BJ (cell line): ENCODE measurements at regions not wholly inside any gene's neighbourhood (a gene's known extent, or its start where the extent isn't known, plus 50 kb on each side); places are given as distances from the start of the nearest gene placed in this dataset.

Source experiments
- CTCF ChIA-PET: fragments of 350-600 bp; formaldehyde crosslinking; extraction: SDS; loops from one replicate; lab custom pipeline; 2021; ENCODE audit warnings: antibody characterized with exemption, inconsistent platforms; lab: Yijun Ruan, JAX
- POLR2A ChIA-PET: fragments of 300-600 bp; sonication (Branson Sonifier 250); formaldehyde crosslinking; extraction: SDS; loops from one replicate; lab custom pipeline; 2021; ENCODE audit warnings: antibody characterized with exemption; lab: Charles Lee
- DNase-seq: peaks from one replicate; pipeline ENCODE4 v3.0.0-alpha.2; 2011; ENCODE audit warnings: low read depth
- H3K27me3 ChIP-seq: 2 replicates; pipeline ENCODE4 v1.6.0; 2011; ENCODE audit warnings: low read length; ENCODE audit not compliant: control insufficient read depth, insufficient read depth
- H3K36me3 ChIP-seq: 2 replicates; pipeline ENCODE4 v1.5.1; 2011; ENCODE audit warnings: low read length; ENCODE audit not compliant: control insufficient read depth, insufficient read depth
- H3K4me3 ChIP-seq: 2 replicates; pipeline ENCODE4 v1.5.1; 2011; ENCODE audit warnings: low read depth, mild to moderate bottlenecking, control low read depth, low read length
- TF ChIP-seq, protein P1 (sequence below): IDR thresholded peaks from 2 replicates; pipeline ENCODE4 v1.5.1; 2011; ENCODE audit warnings: low read depth, mild to moderate bottlenecking, control low read depth, inconsistent platforms, low read length, moderate library complexity; ENCODE audit not compliant: insufficient read depth

DNA sequence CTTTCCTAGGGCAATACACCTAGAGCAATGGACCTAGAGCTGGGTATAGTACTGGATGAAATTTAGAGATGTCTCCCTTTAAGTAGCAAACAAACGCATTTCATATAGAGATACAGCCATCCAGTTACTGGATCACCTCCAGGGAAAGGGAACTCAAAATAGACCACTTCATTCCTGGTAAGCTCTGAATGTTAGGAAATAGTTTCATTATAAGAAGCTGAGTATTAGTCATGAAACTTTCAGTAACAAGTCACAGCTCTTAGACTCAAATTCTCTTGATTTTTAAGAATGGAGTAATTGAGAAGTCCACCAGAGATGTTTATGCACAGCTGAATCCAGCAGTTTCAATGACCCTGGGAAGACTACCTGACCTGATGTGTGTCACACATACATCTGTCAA is 221.9 kb downstream of the FAM76B start:
- ChIA-PET CTCF (interaction anchor here (0.7 to 0.9 kb wide), 2 partner anchors 11 to 139 kb away, joined by 3 to 5 read pairs; no protein-coding TSS in a partner anchor), POLR2A (interaction anchor here (0.6 to 1.4 kb wide), 3 partner anchors 11 to 812 kb away, joined by 3 to 5 read pairs (median 3); no protein-coding TSS in a partner anchor)
- TF ChIP-seq, protein P1, sequence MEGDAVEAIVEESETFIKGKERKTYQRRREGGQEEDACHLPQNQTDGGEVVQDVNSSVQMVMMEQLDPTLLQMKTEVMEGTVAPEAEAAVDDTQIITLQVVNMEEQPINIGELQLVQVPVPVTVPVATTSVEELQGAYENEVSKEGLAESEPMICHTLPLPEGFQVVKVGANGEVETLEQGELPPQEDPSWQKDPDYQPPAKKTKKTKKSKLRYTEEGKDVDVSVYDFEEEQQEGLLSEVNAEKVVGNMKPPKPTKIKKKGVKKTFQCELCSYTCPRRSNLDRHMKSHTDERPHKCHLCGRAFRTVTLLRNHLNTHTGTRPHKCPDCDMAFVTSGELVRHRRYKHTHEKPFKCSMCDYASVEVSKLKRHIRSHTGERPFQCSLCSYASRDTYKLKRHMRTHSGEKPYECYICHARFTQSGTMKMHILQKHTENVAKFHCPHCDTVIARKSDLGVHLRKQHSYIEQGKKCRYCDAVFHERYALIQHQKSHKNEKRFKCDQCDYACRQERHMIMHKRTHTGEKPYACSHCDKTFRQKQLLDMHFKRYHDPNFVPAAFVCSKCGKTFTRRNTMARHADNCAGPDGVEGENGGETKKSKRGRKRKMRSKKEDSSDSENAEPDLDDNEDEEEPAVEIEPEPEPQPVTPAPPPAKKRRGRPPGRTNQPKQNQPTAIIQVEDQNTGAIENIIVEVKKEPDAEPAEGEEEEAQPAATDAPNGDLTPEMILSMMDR = no peak
- H3K4me3 ChIP-seq = no peak overlapping the region
- no peaks in the 10 kb centered on the region for H3K27me3 ChIP-seq
- peak; percentile 31 for DNase-seq
- H3K36me3 ChIP-seq = no peaks in the 10 kb centered on the region

DNA sequence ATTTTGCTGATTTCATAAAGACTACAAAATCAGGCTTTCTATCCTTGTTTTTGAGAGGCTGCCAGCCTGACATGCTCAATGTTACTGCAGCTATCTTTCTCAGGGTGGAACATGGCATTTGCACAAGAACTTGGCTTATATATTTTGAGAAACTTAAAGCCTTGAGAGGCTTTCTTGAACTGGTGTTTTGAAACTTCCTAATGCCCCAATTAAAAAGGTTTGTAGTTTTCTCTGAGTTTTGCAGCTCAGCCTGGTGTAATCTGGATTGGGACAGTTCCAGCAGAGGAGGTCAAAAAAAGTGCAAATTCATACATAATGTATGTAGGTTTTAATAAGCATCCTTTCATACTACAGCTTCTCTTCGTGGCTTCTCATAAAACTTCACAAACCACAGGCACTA is 223.4 kb downstream of the FAM76B start:
- H3K27me3 ChIP-seq = no peaks in the 10 kb centered on the region
- DNase-seq = no peak
- POLR2A ChIA-PET = no interaction called here
- H3K4me3 ChIP-seq = no peak overlapping the region
- CTCF ChIA-PET = interaction anchor here (0.8 to 1.5 kb wide), 4 partner anchors 9 to 139 kb away, joined by 3 to 4 read pairs (median 3); no protein-coding TSS in a partner anchor
- TF ChIP-seq, protein P1 = no peak
- H3K36me3 ChIP-seq = no peaks in the 10 kb centered on the region

DNA sequence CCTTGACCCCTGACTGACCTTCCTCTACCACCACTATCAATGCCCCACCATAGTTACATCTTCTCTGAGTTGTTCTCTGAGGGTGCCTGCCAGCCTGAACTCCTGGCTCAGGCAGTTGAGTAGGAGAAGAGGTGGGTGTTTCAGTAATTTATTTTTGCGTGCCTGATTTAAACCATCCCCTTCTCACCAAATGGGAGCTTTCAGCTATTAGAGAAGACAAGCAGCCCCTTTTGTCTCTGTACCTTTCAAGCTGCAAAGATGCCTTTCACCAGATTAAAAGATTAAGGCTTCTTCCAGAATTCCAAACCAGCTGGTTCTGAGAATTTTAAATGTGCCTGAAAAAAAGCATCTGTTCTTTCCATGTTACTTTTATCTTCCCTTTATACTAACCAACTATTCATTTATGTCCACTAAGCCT is 223.8 kb downstream of the FAM76B start:
- Histone ChIP-seq H3K36me3 (no peaks in the 10 kb centered on the region), H3K27me3 (no peaks in the 10 kb centered on the region), H3K4me3 (no peak overlapping the region)
- ChIA-PET CTCF (interaction anchor here (0.8 to 1.5 kb wide), 3 partner anchors 9 to 140 kb away, joined by 3 to 4 read pairs (median 3); no protein-coding TSS in a partner anchor), POLR2A (no interaction called here)
- DNase-seq = no peak
- TF ChIP-seq, protein P1 = no peak

DNA sequence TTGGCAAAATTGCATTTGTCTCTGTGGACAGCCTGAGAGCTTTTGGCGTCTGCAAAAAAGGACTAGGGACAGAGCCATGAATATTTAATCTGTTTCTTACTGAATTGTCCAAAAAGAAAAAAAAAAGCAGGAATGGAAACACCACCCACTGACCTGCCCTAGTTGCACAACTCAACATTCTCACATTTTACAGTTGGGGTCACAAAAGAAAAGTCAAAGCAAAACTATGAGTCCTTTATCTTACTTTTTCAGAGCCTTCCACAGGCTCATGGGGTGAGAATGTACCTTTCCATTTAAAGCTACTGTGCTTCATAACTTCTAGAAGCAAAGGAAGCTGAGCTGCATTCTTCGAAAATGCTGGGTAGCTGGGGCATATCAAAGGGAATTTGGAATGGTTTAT is 225.7 kb downstream of the FAM76B start:
- CTCF ChIA-PET = interaction anchor here (1.0 to 1.3 kb wide), 3 partner anchors 14 to 141 kb away, joined by 3 to 4 read pairs (median 4); no protein-coding TSS in a partner anchor
- H3K36me3 ChIP-seq = no peaks in the 10 kb centered on the region
- no peak for DNase-seq

DNA sequence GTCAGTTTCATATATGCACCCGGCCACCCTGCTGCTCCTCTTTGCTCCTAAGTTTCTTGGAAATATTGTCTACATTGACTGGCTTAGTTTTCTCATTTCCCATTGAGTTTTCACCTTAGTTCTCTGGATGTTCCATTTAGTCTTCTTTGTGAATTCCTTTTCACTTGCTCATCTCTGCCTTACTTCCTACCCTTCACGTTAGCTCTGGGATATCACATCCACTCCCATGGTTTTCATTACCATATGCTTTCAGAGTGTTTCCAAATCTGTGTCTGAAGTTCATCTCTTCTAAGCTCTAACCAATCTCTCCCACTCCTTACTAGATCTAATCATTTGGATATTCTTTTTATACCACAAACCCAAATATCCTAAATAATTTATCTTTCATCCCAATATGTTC is 226.4 kb downstream of the FAM76B start:
- DNase-seq = no peak

More for the DNA sequence above, 225.7 kb downstream of the FAM76B start:
- TF ChIP-seq, protein P1 = no peak
- H3K27me3 ChIP-seq = no peaks in the 10 kb centered on the region
- POLR2A ChIA-PET = no interaction called here
- H3K4me3 ChIP-seq = no peak overlapping the region

More for the DNA sequence above, 226.4 kb downstream of the FAM76B start:
- H3K27me3 ChIP-seq = no peaks in the 10 kb centered on the region
- H3K36me3 ChIP-seq = no peaks in the 10 kb centered on the region
- H3K4me3 ChIP-seq = no peak overlapping the region
- ChIA-PET CTCF (interaction anchor here (1.0 to 1.3 kb wide), 2 partner anchors 15 to 142 kb away, joined by 3 to 4 read pairs; no protein-coding TSS in a partner anchor), POLR2A (no interaction called here)
- TF ChIP-seq, protein P1 = no peak
